SK-MEL-5 (cell line): ENCODE measurements at regions not wholly inside any gene's neighbourhood (a gene's known extent, or its start where the extent isn't known, plus 50 kb on each side); places are given as distances from the start of the nearest gene placed in this dataset.
"Not testable (repeated sequence)": the region's sequence is repeated elsewhere in the genome, so short reads cannot be mapped to it uniquely, and the experiment has no call there.

Experiments used
- DNase-seq: peaks from one replicate; pipeline ENCODE4 v3.0.0-alpha.2; 2016; ENCODE audit warnings: low read depth, low spot score
- in situ Hi-C: cut with HindIII; loops from 2 replicates; pipeline ENCODE4 v1.10.0; 2016; ENCODE audit warnings: low sequenced_read_pairs, high pct_unique_total_duplicates, low pct_unique_long_range_greater_than_20kb
- small RNA-seq, 2 experiments: library from RNA; depleted of rRNA; stranded (forward); fragments of <200 nt; gene quantifications; one replicate each; pipeline ENCODE3, GENCODE V24; 2014

GRCh38 chr6:2344319-2344905 lies 99.0 kb upstream of the GMDS start:
- no peak for DNase-seq
- in situ Hi-C loops = no loop called here

- DNase-seq = no peak
- in situ Hi-C loops = no loop called here
Measured at GRCh38 chr6:2327591-2327990, 82.2 kb upstream of the GMDS start.

- in situ Hi-C loops = no loop called here
- DNase-seq = no peak
Measured at GRCh38 chr6:2324166-2324953, 79.0 kb upstream of the GMDS start.

- DNase-seq, in situ Hi-C loops: not testable (repeated sequence)
Measured at GRCh38 chr6:2317498-2317897, 72.1 kb upstream of the GMDS start.

GRCh38 chr6:2314641-2315040 lies 69.2 kb upstream of the GMDS start:
- DNase-seq = no peak
- in situ Hi-C loops = no loop called here

GRCh38 chr6:2310042-2310441 lies 64.6 kb upstream of the GMDS start:
- in situ Hi-C loops = no loop called here
- no peak for DNase-seq

GRCh38 chr6:2309122-2309521 lies 63.7 kb upstream of the GMDS start:
- DNase-seq = no peak
- in situ Hi-C loops = no loop called here

DNA sequence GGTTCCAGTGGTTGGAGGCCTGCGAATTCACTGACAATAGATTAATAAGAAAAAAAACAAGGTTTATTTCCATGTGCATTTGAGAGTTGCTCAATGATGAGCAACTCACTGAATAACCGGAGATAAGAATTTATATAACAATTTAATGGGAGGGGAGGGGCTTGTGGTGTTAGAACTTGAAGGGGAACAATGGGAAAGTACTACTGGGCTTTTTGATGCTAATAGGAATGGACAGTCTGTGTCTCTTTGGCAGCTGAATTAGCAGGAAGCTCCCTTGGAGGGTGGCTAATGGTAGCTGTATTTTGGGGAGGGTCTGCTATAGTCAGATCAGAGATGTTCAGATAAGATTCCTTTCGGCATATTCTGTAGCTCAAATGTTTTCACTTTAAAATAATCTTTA lies 62.4 kb upstream of the GMDS start:
- in situ Hi-C loops = no loop called here
- no peak for DNase-seq

- in situ Hi-C loops = no loop called here
- DNase-seq = no peak
Measured at GRCh38 chr6:2305951-2306350, 60.5 kb upstream of the GMDS start.

DNA sequence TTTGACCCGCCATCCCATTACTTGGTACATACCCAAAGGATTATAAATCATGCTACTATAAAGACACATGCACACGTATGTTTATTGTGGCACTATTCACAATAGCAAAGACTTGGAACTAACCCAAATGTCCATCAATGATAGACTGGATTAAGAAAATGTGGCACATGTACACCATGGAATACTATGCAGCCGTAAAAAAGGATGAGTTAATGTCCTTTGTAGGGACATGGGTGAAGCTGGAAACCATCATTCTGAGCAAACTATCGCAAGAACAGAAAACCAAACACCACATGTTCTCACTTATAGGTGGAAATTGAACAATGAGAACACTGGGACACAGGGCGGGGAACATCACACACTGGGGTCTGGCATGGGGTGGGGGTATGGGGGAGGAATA lies 57.1 kb upstream of the GMDS start:
- DNase-seq, in situ Hi-C loops: not testable (repeated sequence)

- no peak for DNase-seq
- in situ Hi-C loops = no loop called here
Measured at GRCh38 chr6:2296781-2297180, 51.4 kb upstream of the GMDS start.

Small RNAs in the stretch of these regions (small RNA-seq; reads per million reads assigned to genes)
- gene HMGN2P28 = 0 reads per million in 2 experiments
